HG03139 (cell line): ENCODE measurements at regions not wholly inside any gene's neighbourhood (a gene's known extent, or its start where the extent isn't known, plus 50 kb on each side); places are given as distances from the start of the nearest gene placed in this dataset.
"Not testable (repeated sequence)": the region's sequence is repeated elsewhere in the genome, so short reads cannot be mapped to it uniquely, and the experiment has no call there.

Source experiments
- ATAC-seq: cut with Tn5 transposase; IDR thresholded peaks from one replicate; pipeline ENCODE4 v1.9.1; 2021; ENCODE audit not compliant: unreplicated experiment

GRCh38 chr13:44853641-44854040 is 135.6 kb downstream of the NUFIP1 start:
- ATAC-seq: no peak

- ATAC-seq: no peak
Measured at GRCh38 chr13:44848920-44849676, 140.2 kb downstream of the NUFIP1 start.

DNA sequence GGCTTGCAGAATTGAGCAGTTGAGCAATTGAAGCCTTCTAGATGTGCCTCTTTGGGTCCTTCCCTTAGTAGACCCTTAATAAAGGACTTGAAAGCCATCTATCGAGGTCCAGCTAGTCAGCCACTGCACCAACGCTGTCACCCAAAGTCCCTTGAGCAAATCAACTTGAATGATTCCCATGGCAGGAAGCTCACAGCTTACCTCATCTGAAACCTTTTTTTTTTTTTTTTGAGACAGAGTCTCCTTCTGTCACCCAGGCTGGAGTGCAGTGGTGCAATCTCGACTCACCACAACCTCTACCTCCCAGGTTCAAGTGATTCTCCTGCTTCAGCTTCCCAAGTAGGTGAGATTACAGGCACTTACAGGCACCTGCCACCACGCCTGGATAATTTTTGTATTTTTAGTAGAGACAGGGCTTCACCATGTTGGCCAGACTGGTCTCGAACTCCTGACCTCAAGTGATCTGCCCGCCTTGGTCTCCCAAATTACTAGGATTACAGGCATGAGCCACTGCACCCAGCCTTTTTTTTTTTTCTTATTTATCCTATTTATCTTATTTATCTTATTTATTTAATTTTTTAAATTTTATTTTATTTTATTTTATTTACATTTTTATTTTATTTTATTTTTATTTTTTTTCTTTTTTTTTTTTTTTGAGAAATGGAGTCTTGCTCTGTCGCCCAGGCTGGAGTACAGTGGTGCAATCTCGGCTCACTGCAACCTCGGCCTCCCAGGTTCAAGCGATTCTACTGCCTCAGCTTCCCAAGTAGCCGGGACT is 143.8 kb downstream of the NUFIP1 start:
- not testable (repeated sequence) for ATAC-seq

DNA sequence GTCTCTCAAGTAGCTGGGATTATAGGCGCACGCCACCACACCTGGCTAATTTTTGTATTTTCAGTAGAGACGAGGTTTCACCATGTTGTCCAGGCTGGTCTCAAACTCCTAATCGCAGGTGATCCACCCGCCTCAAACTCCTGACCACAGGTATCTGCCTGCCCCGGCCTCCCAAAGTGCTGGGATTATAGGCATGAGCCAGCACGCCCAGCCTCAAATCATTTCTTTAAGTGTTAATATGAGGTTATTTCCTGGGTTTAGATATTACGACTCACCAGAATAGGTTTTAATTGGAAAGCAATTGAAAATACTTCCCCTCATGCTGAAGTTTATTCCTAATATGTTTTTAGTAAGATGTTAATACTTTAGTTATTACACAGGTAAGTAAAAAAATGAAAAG is 144.5 kb downstream of the NUFIP1 start:
- no peak for ATAC-seq

GRCh38 chr13:44843403-44843802 is 145.9 kb downstream of the NUFIP1 start:
- no peak for ATAC-seq

DNA sequence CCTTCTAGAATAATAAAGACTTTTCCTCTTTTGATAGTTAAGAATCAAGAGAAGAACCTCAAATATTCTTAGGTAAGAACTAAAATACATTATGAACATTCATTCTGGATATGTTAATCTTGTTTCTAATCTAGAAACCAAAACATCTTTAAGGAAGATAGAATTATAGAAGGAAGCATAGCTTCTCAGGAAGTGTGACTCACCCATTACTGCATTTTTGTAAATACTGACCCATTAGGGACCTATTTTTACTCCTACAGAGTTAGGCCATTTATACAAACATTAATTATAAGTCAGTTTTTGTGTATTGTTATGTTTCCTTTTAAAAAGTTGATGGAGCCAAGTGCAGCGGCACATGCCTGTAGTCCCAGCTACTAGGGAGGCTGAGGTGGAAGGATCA is 147.1 kb downstream of the NUFIP1 start:
- ATAC-seq: no peak

GRCh38 chr13:44840131-44840530 is 149.1 kb downstream of the NUFIP1 start:
- no peak for ATAC-seq

DNA sequence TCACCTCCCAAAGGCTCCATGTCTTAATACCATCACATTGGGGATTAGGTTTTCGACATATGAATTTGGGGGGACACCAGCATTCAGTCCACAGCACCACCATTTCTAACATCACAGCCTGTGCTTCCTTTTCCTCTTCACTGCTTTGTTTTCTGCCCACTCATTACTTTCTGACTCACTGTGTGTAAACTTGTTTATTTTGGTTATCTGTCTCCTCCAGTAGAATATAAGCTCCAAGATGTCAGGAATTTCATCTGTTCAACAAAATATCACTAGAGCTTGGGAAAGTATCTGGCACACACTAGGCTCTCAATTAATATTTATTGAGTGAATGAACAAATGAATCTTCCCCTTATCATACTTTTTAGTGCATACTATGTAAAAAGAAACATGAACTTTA is 152.0 kb downstream of the NUFIP1 start:
- ATAC-seq: no peak

DNA sequence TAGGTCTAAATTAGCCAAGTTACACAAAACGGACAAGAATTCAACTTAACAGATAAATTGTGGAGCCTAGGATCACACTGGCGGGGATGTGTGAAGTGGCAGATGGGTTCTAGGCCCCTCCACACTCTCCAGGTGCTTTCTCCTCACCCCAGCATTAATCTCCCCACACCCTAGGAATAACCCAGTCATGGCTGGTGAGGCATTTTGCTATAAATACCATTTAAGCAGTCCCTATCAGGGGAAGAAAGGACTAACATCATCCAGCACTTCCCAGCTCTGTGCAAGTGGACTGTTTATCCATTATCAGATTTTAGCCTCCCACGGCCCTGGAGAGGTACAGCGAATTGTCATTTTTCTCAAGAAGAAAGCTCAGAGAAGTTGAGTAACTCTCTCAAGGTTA is 154.9 kb downstream of the NUFIP1 start:
- no peak for ATAC-seq

- ATAC-seq: no peak
Measured at GRCh38 chr13:44833626-44834025, 155.6 kb downstream of the NUFIP1 start.

GRCh38 chr13:44833139-44833538 is 156.1 kb downstream of the NUFIP1 start:
- no peak for ATAC-seq

DNA sequence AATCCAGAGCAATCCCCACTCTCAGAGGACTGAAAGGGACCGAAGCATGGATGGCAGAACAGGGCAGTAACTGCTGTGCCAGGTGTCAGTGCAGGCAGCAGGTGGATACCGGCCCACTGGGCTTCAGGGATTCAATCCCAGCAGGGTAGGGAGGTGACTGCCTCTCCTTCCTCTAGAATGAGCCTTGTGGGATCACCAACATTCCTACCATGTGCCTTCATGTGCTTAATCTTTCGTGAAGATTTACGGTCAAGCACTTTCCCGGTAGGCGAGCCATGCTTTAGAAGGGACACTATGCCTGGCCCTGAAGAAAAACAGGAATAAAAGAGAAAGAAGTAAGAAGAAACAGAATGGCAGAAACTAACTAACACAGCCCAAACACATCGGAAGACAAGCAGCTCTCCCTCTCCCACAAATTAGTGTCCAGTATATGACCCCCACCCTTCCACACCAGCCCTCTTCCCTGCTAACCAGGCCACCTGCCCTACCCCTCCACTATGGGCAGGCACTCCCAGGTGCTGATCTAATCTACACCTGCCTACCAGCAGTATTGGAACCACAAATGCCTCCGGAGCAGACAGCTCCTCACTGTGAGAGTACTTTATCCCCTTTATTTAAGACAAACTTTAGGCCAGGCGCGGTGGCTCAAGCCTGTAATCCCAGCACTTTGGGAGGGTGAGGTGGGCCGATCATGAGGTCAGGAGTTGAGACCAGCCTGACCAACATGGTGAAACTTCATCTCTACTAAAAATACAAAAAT is 162.5 kb downstream of the NUFIP1 start:
- no peak for ATAC-seq

- no peak for ATAC-seq
Measured at GRCh38 chr13:44825953-44826352, 163.3 kb downstream of the NUFIP1 start.

GRCh38 chr13:44823555-44823954 is 165.7 kb downstream of the NUFIP1 start:
- not testable (repeated sequence) for ATAC-seq

DNA sequence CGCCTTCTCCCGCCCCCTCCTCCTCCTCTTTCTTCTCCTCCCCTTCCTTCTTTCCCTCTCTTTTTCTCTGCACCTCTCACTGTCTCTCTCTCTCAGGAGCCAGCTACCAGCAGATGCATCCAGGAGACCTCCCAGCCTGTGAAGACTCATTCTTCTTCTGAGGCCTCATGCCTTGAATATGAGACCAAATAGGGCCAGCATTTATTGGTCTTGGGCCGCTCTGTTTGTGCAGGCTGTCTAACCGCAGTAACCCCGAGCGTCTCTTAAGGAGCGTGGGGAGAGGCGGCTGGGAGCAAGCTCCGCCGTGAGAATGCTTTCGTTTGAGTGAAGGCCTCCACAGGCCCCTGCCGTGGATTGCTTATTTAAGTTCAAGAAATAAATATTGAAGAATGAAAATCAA is 167.0 kb downstream of the NUFIP1 start:
- no peak for ATAC-seq

DNA sequence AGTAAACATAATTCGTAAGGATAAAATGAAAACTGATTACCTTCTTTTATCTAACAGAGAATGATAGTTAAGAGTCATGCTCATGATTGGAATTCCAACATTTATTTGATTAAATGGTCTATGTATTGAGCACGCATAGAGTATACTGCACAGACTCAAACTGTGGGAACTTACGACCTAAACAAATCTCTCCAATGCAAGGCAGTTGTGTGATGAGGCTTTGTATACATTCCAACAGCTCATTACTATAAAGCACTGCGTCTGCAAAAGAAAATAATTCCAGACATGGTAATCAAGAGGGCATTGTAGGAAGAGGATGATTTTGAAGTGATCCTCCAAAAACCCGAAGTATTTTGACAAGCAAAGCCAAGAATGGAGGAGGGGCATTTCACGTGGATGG is 169.5 kb downstream of the NUFIP1 start:
- no peak for ATAC-seq

- no peak for ATAC-seq
Measured at GRCh38 chr13:44819245-44819644, 170.0 kb downstream of the NUFIP1 start.

DNA sequence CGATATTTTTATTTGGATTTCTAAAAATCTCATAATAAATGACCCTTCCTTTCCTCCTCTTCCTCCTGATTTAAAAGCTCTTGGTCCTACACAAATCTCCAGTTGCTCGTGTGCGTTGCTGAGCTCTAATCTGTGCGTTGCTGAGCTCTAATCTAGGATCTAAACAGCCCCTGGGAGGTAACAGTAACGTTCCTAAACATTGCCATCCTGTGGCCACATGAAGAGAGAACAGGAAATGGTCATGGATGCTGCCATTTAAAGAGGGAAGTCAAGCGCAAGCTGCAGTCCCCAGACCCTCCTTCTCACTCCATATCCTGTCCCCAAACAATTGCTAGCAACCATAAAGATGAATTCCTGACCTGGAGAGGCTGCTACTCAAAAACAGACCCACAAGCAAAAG is 170.8 kb downstream of the NUFIP1 start:
- ATAC-seq: no peak

GRCh38 chr13:44818016-44818415 is 171.3 kb downstream of the NUFIP1 start:
- ATAC-seq: no peak

GRCh38 chr13:44817131-44817671 is 172.1 kb downstream of the NUFIP1 start:
- ATAC-seq: no peak

GRCh38 chr13:44816701-44817100 is 172.6 kb downstream of the NUFIP1 start:
- no peak for ATAC-seq
